IMR-90 (cell line): ENCODE measurements at regions not wholly inside any gene's neighbourhood (a gene's known extent, or its start where the extent isn't known, plus 50 kb on each side); places are given as distances from the start of the nearest gene placed in this dataset.

Experiments
- ATAC-seq: fragments of 200-7000 bp; cut with Tn5 transposase; 2 replicates; pipeline ENCODE4 v1.9.1; 2020; ENCODE audit warnings: low read depth, mild to moderate bottlenecking, moderate library complexity
- BruUV-seq: library from RNA; stranded (reverse); fragments of 400-500 nt; replicated peaks from 2 replicates; lab custom pipeline; 2021; lab: Mats Ljungman, UMichigan
- CTCF ChIA-PET: fragments of 300-600 bp; formaldehyde crosslinking; extraction: SDS; loops from one replicate; lab custom pipeline; 2021; ENCODE audit warnings: antibody characterized with exemption; lab: Yijun Ruan, JAX
- POLR2A ChIA-PET: fragments of 300-600 bp; sonication (Branson Sonifier 250); formaldehyde crosslinking; loops from one replicate; lab custom pipeline; 2022; ENCODE audit warnings: antibody characterized with exemption; ENCODE audit not compliant: unreplicated experiment; lab: Charles Lee
- DNase-seq: peaks from one replicate; pipeline ENCODE4 v3.0.0; 2013
- H2AFZ ChIP-seq: replicated peaks from 2 replicates; pipeline ENCODE3; 2013; ENCODE audit warnings: low read length, mild to moderate bottlenecking; ENCODE audit not compliant: poor library complexity
- H2AK5ac ChIP-seq: 2 replicates; pipeline ENCODE4 v1.6.1; 2013; ENCODE audit warnings: low read depth, low read length, inconsistent platforms
- H2AK9ac ChIP-seq: replicated peaks from 2 replicates; pipeline ENCODE3; 2013; ENCODE audit warnings: mild to moderate bottlenecking, low read depth, low read length, moderate library complexity; ENCODE audit not compliant: poor library complexity
- H2BK120ac ChIP-seq: 2 replicates; pipeline ENCODE4 v1.6.1; 2013; ENCODE audit warnings: low read depth, low read length, inconsistent platforms
- H2BK15ac ChIP-seq: 3 replicates; pipeline ENCODE4 v1.6.1; 2013; ENCODE audit warnings: low read depth, low read length, inconsistent platforms
- H2BK20ac ChIP-seq: 2 replicates; pipeline ENCODE4 v1.6.1; 2013; ENCODE audit warnings: low read depth, mild to moderate bottlenecking, inconsistent platforms, low read length, moderate library complexity
- H2BK5ac ChIP-seq: 2 replicates; pipeline ENCODE4 v1.6.1; 2013; ENCODE audit warnings: mild to moderate bottlenecking, low read depth, low read length, inconsistent platforms; ENCODE audit not compliant: poor library complexity, severe bottlenecking
- H3K14ac ChIP-seq: replicated peaks from 2 replicates; pipeline ENCODE4 v1.6.1; 2013; ENCODE audit warnings: low read depth, low read length, inconsistent platforms
- H3K18ac ChIP-seq: 2 replicates; pipeline ENCODE4 v1.6.1; 2013; ENCODE audit warnings: low read depth, low read length, control low read depth
- H3K23ac ChIP-seq: 2 replicates; pipeline ENCODE4 v1.6.1; 2013; ENCODE audit warnings: low read depth, low read length, inconsistent platforms
- H3K27ac ChIP-seq: 2 replicates; pipeline ENCODE4 v1.5.1; 2013; ENCODE audit warnings: mild to moderate bottlenecking, control low read depth, low read length; ENCODE audit not compliant: insufficient read depth
- H3K27me3 ChIP-seq: 2 replicates; pipeline ENCODE4 v1.6.1; 2013; ENCODE audit warnings: low read length; ENCODE audit not compliant: control insufficient read depth, insufficient read depth
- H3K36me3 ChIP-seq: 2 replicates; pipeline ENCODE4 v1.6.1; 2013; ENCODE audit warnings: low read length, mixed read lengths; ENCODE audit not compliant: control insufficient read depth, insufficient read depth
- H3K4ac ChIP-seq: 2 replicates; pipeline ENCODE4 v1.6.1; 2013; ENCODE audit warnings: low read depth, low read length, inconsistent platforms
- H3K4me1 ChIP-seq: 2 replicates; pipeline ENCODE4 v1.6.1; 2013; ENCODE audit warnings: low read length, mixed read lengths; ENCODE audit not compliant: control insufficient read depth, insufficient read depth
- H3K4me2 ChIP-seq: 2 replicates; pipeline ENCODE4 v1.6.1; 2013; ENCODE audit warnings: low read depth, mild to moderate bottlenecking, control low read depth, low read length, moderate library complexity
- H3K4me3 ChIP-seq: 2 replicates; pipeline ENCODE4 v1.5.1; 2013; ENCODE audit warnings: low read depth, mild to moderate bottlenecking, control low read depth, low read length, moderate library complexity; ENCODE audit not compliant: insufficient read depth
- H3K56ac ChIP-seq: 2 replicates; pipeline ENCODE4 v1.6.1; 2013; ENCODE audit warnings: low read length, inconsistent platforms; ENCODE audit not compliant: insufficient read depth; ENCODE audit errors: extremely low read depth
- H3K79me1 ChIP-seq, 2 experiments: 2 replicates each; pipeline ENCODE4 v1.6.1; 2013; ENCODE audit warnings: low read length in 2 of 2, inconsistent platforms in 1 of 2, low read depth in 1 of 2
- H3K9ac ChIP-seq: 2 replicates; pipeline ENCODE4 v1.6.1; 2013; ENCODE audit warnings: low read depth, low read length, control low read depth
- H3K9me1 ChIP-seq: 2 replicates; pipeline ENCODE4 v1.6.1; 2013; ENCODE audit warnings: low read length, inconsistent platforms; ENCODE audit not compliant: insufficient read depth
- H3K9me3 ChIP-seq: 2 replicates; pipeline ENCODE4 v1.6.1; 2013; ENCODE audit warnings: low read length; ENCODE audit not compliant: control insufficient read depth, insufficient read depth
- H4K20me1 ChIP-seq: 2 replicates; pipeline ENCODE4 v1.6.1; 2013; ENCODE audit warnings: low read length, inconsistent platforms; ENCODE audit not compliant: insufficient read depth
- H4K5ac ChIP-seq: 2 replicates; pipeline ENCODE4 v1.6.1; 2013; ENCODE audit warnings: mild to moderate bottlenecking, low read depth, low read length, control low read depth
- H4K8ac ChIP-seq, 2 experiments: 2 replicates each; pipeline ENCODE4 v1.6.1; 2013; ENCODE audit warnings: low read depth in 2 of 2, low read length in 2 of 2, control low read depth in 1 of 2, inconsistent platforms in 1 of 2
- H4K91ac ChIP-seq: 2 replicates; pipeline ENCODE4 v1.6.1; 2013; ENCODE audit warnings: low read depth, low read length, inconsistent platforms; ENCODE audit not compliant: insufficient read depth
- MAFK ChIP-seq: IDR thresholded peaks from 2 replicates; pipeline ENCODE4 v1.6.1; 2012; ENCODE audit warnings: low read depth, low read length, improper control_type of control experiment
- WGBS, 2 experiments: methylation state at CpG; one replicate each; pipeline versions ENCODE4 v1.1.5 to v1.1.7; 2013; ENCODE audit warnings: missing lambda C conversion rate in 2 of 2; ENCODE audit not compliant: insufficient read length in 1 of 2; ENCODE audit errors: extremely low coverage in 2 of 2; 5-methylcytosine and 5-hydroxymethylcytosine counted together
- dilution Hi-C: fragments of 300-500 bp; cut with HindIII; formaldehyde crosslinking; loops from one replicate; pipeline ENCODE4 v1.14.3; 2018; ENCODE audit warnings: low sequenced_read_pairs; ENCODE audit not compliant: unreplicated experiment
- in situ Hi-C: fragments of 300-500 bp; cut with MboI; formaldehyde crosslinking; loops from 3 replicates; pipeline ENCODE4 v1.14.3; 2019; ENCODE audit warnings: low sequenced_read_pairs, inconsistent platforms, mixed read lengths
- intact Hi-C: fragments of 100-400 bp; cut with micrococcal nuclease; formaldehyde crosslinking; loops from 2 replicates; pipeline ENCODE4 v1.10.0; 2022

DNA sequence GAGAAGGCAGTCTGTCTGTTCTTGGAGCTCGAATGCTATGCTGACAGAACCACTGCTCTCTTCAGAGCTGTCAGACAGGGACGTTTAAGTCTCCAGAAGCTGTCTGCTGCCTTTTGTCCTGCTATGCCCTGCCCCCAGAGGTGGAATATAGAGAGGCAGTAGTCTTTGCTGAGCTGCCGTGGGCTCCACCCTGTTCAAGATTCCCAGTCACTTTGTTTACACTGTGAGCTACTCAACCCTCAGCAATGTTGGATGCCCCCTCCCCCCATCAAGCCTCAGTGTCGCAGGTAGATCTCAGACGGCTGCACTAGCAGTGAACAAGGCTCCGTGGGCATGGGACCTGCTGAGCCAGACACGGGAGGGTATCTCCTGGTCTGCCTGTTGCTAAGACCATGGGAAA lies 344.2 kb downstream of the TMEM161B start:
- Histone ChIP-seq H3K9me3 (peaks cover 11% of the 10 kb centered on the region; the same call in 1 of the 2 replicates), H2AFZ (no peak overlapping the region), H2BK5ac (no peak overlapping the region), H2AK9ac (no peak overlapping the region), H4K5ac (no peak overlapping the region), H3K4me2 (no peak overlapping the region), H4K91ac (no peak overlapping the region), H2AK5ac (no peak overlapping the region), H3K4me3 (no peak overlapping the region), H3K23ac (no peak overlapping the region), H3K18ac (no peak overlapping the region), H3K79me1 (no peaks in the 10 kb centered on the region), H4K8ac (no peak overlapping the region), H3K9ac (no peak overlapping the region), H3K14ac (no peak overlapping the region), H3K4ac (no peak overlapping the region), H3K27me3 (no peaks in the 10 kb centered on the region), H3K4me1 (no peaks in the 10 kb centered on the region), H3K9me1 (no peaks in the 10 kb centered on the region), H2BK15ac (no peak overlapping the region), H4K20me1 (no peaks in the 10 kb centered on the region), H2BK20ac (no peak overlapping the region), H3K36me3 (no peaks in the 10 kb centered on the region), H2BK120ac (no peak overlapping the region), H3K27ac (no peak overlapping the region), H3K56ac (no peak overlapping the region)
- ChIA-PET CTCF (no interaction called here), POLR2A (no interaction called here)
- BruUV-seq: no TSS peak
- in situ Hi-C loops: no loop called here
- dilution Hi-C loops: no loop called here
- ATAC-seq (no peak), DNase-seq (no peak)
- WGBS, 2 experiments: 60% methylated on average over 2 of the region's 7 CpGs; no CpG with 5 or more reads in 1 of the 2 experiments
- intact Hi-C loops: no loop called here
- TF ChIP-seq MAFK: no peak
